CD4-positive, alpha-beta T cell treated with Interleukin-21 for 1 hour (primary cell): ENCODE measurements at regions not wholly inside any gene's neighbourhood (a gene's known extent, or its start where the extent isn't known, plus 50 kb on each side); places are given as distances from the start of the nearest gene placed in this dataset.
"Not testable (repeated sequence)": the region's sequence is repeated elsewhere in the genome, so short reads cannot be mapped to it uniquely, and the experiment has no call there.

Experiments used
- DNase-seq: peaks from one replicate; pipeline ENCODE4 v3.0.0-alpha.2; 2020

DNA sequence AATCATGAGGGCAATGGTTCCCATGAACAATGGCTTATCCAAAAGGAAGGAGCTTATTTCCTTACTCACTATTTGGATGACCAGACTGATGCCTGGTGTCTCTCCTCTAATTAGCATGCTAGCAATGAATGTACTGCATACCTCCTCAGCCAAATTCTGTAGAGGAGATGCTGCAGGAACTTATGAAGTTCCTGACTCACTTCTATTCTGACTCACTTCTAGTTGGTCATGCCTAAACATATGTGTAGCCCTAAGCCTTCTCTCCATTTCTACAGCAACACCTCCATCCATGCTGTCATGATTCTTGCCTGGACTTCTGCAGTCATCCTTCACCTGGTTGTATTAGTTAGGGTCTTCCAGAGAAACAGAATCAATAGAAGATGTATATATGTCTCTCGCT is 59.9 kb upstream of the MRPS9 start:
- no peak for DNase-seq

DNA sequence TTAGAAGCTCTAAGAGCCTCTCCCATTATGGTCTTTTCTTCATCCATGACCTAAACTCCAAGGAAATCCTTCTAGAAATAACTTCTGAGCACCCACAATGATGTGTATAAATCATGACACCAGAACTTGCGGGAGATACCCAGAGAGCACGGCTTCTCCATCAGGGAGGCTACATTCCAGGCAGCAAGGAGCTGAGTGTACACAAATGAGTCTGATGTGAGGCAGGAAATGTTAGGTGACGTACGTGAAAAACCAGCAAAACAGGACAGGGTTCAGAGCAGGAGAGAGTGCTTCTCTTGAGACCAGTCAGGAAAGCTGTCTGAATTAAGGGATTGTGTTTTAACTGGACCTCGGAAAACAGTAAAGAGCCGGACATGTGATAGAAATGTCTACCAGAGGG is 58.1 kb upstream of the MRPS9 start:
- not testable (repeated sequence) for DNase-seq

DNA sequence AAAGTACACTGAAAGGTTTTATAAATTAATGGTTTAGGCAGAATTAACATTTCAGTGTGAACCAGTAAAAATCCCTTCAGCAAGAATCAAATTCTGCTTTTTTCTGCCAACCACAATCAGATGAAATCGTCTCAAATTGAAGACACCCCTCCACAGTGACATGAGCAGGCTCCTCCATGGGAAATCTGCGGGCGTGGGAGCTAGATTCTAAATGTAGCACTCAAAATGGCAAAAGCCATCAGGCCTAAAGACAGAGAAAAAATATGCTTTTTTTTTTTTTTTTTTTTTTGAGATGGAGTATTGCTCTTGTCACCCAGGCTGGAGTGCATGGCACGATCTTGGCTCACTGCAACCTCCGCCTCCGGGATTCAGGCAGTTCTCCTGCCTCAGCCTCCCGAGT is 55.8 kb upstream of the MRPS9 start:
- no peak for DNase-seq
